VCaP (cell line): ENCODE measurements at regions not wholly inside any gene's neighbourhood (a gene's known extent, or its start where the extent isn't known, plus 50 kb on each side); places are given as distances from the start of the nearest gene placed in this dataset.
"Not testable (repeated sequence)": the region's sequence is repeated elsewhere in the genome, so short reads cannot be mapped to it uniquely, and the experiment has no call there.

Experiments
- H3K27ac ChIP-seq: fragments of 450-650 bp; 2 replicates; pipeline ENCODE4 v1.5.1; 2017
- TF ChIP-seq, protein P1 (sequence below): fragments of 450-650 bp; conservative IDR thresholded peaks from 2 replicates; pipeline ENCODE4 v1.5.1; 2017; ENCODE audit warnings: mild to moderate bottlenecking, moderate library complexity

DNA sequence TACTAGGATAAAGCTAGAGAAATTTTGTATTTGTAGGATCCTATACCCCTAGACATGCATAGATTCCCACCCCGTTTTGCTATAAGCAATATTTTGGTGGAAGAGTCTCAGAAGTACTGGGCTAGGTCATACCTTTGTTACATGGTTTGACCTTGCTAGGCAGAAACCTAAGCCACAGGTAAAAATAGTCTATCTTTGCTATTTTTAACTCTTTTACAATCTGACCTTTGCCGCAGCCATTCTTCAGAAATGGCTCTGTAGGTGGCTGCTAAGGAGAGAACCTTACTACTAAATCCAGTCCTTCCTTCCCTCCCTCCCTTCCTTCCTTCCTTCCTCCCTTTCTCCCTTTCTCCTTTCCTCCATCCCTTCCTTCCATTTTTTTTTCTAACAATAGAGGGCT lies 242.9 kb upstream of the SEL1L start:
- TF ChIP-seq, protein P1, sequence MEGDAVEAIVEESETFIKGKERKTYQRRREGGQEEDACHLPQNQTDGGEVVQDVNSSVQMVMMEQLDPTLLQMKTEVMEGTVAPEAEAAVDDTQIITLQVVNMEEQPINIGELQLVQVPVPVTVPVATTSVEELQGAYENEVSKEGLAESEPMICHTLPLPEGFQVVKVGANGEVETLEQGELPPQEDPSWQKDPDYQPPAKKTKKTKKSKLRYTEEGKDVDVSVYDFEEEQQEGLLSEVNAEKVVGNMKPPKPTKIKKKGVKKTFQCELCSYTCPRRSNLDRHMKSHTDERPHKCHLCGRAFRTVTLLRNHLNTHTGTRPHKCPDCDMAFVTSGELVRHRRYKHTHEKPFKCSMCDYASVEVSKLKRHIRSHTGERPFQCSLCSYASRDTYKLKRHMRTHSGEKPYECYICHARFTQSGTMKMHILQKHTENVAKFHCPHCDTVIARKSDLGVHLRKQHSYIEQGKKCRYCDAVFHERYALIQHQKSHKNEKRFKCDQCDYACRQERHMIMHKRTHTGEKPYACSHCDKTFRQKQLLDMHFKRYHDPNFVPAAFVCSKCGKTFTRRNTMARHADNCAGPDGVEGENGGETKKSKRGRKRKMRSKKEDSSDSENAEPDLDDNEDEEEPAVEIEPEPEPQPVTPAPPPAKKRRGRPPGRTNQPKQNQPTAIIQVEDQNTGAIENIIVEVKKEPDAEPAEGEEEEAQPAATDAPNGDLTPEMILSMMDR: no peak
- H3K27ac ChIP-seq: no peak overlapping the region

DNA sequence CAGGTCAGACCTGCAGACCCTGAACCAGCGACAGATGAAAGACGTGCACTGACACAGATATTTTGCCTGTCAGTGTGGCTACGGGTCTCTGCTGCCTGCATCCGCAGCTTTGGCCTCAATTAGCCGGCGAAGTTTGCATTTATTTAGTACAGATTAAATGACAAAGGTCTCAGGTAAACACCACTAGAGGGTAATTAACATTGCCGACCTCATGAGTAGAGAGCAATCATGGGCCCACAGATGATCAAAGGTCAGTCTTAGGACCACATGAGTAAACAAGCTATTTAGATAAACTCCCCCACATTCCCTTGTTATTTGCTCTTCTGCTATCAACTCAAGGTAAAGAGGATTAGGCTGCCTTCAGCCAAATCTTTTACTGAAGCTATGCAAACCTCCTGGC lies 248.1 kb upstream of the SEL1L start:
- not testable (repeated sequence) for H3K27ac ChIP-seq

DNA sequence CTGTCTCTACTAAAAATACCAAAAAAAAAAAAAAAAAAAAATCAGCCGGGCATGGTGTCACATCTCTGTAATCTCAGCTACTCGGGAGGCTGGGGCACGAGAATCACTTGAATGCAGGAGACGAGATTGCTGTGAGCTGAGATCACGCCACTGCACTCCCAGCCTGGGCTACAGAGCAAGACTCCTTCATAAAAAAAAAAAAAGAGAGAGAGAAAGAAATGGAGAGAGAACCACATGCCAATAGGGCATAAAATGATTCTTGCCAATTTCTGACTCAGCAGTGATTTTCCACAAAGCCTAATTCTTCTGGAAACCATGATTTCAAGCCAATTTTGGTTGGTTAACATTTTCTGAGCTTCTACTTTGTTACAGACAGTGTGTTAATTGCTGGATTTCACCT lies 250.4 kb upstream of the SEL1L start:
- TF ChIP-seq, protein P1: no peak
- no peak overlapping the region for H3K27ac ChIP-seq

DNA sequence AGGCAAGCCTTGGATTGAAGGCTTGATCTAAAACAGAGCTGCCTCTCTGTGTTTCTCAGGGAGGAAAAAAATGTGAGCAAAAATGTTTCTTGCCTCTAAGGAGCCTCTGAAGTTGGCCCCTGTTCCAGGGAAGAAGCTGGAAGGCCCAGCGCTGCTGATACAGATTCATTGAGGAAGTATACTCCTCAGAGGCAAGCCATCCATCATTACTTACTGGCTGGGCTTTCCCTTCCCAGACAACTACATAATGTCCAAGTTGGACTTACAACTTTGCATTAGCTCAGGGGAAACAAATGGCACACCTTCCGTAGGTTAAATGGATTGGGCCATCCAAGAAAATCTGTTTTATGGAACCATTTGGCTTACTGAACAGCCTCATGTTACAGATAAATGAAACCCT lies 263.7 kb upstream of the SEL1L start:
- TF ChIP-seq, protein P1: no peak
- no peak overlapping the region for H3K27ac ChIP-seq

DNA sequence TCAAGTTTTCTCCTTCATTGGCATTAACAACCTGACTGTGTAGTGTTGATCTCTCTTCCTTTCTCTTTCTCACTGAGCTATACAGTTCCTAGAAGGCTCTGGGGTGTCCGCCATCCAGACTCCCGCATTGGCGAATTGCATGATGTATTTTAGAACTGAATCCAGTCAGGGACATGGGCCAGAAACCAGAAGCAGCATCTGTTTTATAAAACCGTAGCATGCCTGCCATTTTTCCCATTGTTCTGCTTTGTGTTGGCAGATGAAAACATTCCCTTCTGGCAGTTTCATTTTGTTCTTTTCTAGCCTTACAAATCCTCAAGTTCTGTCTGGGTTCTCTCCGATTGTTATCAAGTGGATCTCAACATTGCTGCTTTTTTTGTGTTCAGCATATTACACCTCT lies 268.3 kb upstream of the SEL1L start:
- TF ChIP-seq, protein P1: no peak
- no peak overlapping the region for H3K27ac ChIP-seq

DNA sequence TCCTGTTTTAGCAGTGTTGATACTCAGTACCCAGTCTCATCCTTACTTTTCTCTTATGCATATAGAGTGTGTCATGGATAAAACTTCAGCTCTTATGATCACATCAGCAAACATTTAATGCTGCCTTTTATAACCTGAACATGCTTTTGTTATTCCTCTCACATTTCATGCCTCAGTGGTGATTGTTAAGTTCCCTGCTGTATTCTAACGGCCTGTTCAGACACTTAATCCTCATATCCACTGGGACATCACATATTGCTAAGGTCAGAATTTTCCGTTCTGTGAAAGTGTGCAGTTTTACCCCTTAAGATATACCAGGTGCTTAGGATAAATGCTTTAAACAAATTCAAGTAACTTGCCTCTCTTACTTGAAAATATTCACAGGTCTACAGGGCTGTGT lies 268.7 kb upstream of the SEL1L start:
- H3K27ac ChIP-seq: no peak overlapping the region
- TF ChIP-seq, protein P1: no peak

DNA sequence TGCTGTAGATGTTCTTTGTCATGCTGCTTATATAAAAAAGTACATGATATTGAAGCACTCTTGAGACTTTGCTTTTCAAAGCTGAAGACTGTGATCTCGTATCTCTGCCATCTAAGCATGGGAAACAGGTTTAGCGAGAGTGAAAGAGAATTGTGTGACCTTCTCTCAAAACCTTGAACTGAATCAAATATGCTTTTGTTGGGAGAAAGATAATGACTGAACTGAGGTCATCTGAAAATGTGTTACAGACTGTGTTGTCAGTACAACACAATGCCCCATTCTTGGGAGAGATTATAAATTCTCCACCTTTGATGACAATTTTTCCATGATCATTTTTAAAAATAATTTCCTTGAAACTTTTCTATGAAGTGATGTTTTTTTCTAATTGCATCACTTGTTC lies 272.1 kb upstream of the SEL1L start:
- TF ChIP-seq, protein P1: no peak
- H3K27ac ChIP-seq: no peak overlapping the region

DNA sequence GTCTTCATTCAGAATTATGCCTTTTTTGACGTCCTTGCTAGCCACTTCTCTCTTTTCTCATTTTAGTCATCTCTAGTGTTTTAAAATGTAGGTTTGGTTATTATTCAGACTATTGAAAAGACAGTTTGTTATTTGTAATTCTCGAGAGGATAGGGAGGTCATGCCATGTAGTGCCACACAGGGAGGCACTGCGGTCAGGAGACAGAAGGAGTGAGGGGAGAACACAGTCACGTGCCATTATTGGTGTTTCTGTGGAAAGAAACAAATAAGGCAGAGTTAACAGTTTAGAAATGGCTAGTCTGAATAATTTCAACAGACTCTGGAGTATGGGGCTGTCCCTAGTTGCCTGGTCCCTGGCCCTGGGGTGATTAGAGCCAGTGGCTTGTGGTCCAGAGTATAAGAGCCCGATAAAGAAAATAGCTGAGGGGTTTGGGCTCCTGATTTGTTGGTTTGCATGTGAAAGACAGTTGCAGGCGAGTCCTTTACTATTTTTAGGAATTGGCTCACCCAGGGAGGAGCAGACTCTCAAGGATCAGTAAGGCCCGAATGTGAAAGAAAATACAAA lies 278.1 kb upstream of the SEL1L start:
- TF ChIP-seq, protein P1: no peak
- no peak overlapping the region for H3K27ac ChIP-seq
